ENCODE measurements at regions not wholly inside any gene's neighbourhood (a gene's known extent, or its start where the extent isn't known, plus 50 kb on each side); places are given as distances from the start of the nearest gene placed in this dataset.

DNA sequence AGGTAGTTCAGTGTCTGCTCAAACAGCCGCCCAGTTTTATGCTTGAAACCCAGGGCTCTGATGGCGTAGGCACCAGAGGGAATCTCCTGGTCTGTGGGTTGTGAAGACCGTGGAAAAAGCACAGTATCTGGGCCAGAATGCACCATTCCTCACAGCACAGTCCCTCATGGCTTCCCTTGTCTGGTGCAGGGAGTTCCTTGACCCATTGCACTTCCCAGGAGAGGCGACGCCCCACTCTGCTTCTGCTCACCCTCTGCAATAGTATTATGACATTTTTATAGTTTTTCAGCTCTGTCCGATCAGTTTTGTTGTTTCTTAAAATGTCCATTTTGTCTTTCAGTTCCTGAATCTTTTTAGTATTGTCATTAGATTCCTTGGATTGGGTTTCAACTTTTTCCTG, 343.5 kb downstream of the EDEM1 start:
- intact Hi-C loops (cut with DNase I; ENCODE audit: low total_unique reads): no loop called here
- Histone ChIP-seq H3K4me3 (no peak overlapping the region), H3K4me1 (no peaks in the 10 kb centered on the region), H3K27ac (no peak overlapping the region), H3K36me3 (no peaks in the 10 kb centered on the region), H3K9me3 (no peaks in the 10 kb centered on the region), H3K27me3 (no peaks in the 10 kb centered on the region)
- DNase-seq: no peak
- TF ChIP-seq, protein P1, sequence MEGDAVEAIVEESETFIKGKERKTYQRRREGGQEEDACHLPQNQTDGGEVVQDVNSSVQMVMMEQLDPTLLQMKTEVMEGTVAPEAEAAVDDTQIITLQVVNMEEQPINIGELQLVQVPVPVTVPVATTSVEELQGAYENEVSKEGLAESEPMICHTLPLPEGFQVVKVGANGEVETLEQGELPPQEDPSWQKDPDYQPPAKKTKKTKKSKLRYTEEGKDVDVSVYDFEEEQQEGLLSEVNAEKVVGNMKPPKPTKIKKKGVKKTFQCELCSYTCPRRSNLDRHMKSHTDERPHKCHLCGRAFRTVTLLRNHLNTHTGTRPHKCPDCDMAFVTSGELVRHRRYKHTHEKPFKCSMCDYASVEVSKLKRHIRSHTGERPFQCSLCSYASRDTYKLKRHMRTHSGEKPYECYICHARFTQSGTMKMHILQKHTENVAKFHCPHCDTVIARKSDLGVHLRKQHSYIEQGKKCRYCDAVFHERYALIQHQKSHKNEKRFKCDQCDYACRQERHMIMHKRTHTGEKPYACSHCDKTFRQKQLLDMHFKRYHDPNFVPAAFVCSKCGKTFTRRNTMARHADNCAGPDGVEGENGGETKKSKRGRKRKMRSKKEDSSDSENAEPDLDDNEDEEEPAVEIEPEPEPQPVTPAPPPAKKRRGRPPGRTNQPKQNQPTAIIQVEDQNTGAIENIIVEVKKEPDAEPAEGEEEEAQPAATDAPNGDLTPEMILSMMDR (IDR thresholded peaks at IDR 0.05): no peak
- no peak for TF ChIP-seq POLR2A (IDR thresholded peaks at IDR 0.05)

DNA sequence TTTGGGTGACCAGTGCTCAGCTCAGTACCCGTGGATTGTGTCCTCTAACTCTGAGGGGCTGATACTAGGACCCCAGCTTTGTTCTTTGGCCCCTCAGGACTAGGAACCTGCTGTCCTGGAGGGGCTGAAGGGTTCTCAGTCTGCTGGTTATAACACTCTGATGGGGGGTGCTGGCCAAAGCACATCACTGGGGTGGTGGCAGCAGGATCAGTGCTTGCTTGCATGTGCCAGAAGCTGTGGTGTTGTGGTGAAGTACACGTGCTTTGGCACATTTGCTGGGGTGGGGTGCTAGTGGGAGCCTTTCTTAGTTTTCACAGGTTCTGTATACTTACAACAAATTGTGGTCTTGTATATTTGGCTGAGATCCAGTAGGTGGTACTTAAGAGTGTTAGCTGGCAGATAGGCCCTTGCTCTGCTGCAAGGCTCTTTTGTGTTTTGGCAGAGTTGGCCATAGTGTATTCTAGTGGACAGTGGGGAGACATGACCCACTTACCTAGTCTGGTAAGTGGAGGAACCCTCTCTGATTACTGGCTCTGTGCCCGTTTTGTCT, 344.3 kb downstream of the EDEM1 start:
- no peak for TF ChIP-seq POLR2A (IDR thresholded peaks at IDR 0.05)
- Histone ChIP-seq H3K36me3 (no peaks in the 10 kb centered on the region), H3K9me3 (no peaks in the 10 kb centered on the region), H3K27me3 (no peaks in the 10 kb centered on the region), H3K4me1 (no peaks in the 10 kb centered on the region), H3K4me3 (no peak overlapping the region), H3K27ac (no peak overlapping the region)
- DNase-seq: no peak
- intact Hi-C loops (cut with DNase I; ENCODE audit: low total_unique reads): no loop called here

DNA sequence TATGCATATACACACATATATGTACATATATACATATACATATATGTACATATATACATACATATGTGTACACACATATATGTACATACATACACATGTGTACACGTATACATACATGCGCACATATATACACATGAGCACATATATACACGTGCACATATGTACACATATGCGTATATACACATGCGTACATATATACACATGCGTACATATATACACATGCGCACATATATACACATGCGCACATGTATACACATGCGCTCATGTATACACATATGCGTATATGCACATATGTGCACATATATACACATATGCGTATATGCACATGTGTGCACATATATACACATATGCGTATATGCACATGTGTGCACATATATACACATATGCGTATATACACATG, 353.0 kb downstream of the EDEM1 start:
- Histone ChIP-seq H3K9me3 (no peaks in the 10 kb centered on the region), H3K4me3 (no peak overlapping the region), H3K36me3 (no peaks in the 10 kb centered on the region), H3K4me1 (no peaks in the 10 kb centered on the region), H3K27me3 (no peaks in the 10 kb centered on the region), H3K27ac (no peak overlapping the region)
- DNase-seq: no peak
- intact Hi-C loops (cut with DNase I; ENCODE audit: low total_unique reads): no loop called here
- TF ChIP-seq, protein P1 (IDR thresholded peaks at IDR 0.05): no peak

DNA sequence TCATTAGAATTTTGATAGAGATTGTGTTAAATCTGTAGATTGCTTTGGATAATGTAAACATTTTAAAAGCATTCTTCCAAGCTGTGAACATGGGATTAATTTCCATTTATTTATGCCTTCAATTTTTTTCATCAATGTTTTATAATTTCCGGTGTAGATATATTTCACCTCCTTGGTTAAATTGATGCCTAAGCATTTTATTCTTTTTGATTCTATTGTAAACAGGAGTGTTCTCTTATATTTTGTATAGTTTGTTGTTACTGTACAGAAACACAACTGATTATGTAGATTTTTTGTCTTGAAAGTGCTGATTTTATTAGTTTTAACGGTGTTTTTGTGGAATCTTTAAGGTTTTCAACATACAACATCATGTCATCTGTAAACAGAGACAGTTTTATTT, 355.0 kb downstream of the EDEM1 start:
- intact Hi-C loops (cut with DNase I; ENCODE audit: low total_unique reads): no loop called here
- DNase-seq: no peak

DNA sequence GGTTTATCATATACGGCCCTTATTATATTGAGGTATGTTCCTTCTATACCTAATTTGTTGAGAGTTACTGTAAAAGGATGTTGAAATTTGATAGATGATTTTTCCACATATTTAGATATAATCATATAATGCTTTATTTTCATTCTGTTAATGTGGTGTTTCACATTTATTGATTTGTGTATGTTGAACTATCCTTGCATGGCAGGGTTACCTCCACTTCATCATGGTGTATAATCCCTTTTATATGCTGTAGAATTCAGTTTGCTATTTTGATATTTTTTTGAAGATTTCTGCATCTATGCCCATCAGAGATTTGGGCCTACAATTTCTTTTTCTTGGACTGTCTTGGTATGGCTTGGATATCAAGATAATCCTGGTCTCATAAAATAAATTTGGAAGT, 355.5 kb downstream of the EDEM1 start:
- intact Hi-C loops (cut with DNase I; ENCODE audit: low total_unique reads): no loop called here
- Histone ChIP-seq H3K9me3 (no peaks in the 10 kb centered on the region), H3K4me3 (no peak overlapping the region)

More for the DNA sequence above, 355.0 kb downstream of the EDEM1 start:
- no peaks in the 10 kb centered on the region for H3K4me1 ChIP-seq
- TF ChIP-seq, protein P1 (IDR thresholded peaks at IDR 0.05): no peak
- TF ChIP-seq POLR2A (IDR thresholded peaks at IDR 0.05): no peak
- H3K27me3 ChIP-seq: no peaks in the 10 kb centered on the region
- H3K9me3 ChIP-seq: no peaks in the 10 kb centered on the region
- H3K4me3 ChIP-seq: no peak overlapping the region
- H3K27ac ChIP-seq: no peak overlapping the region
- no peaks in the 10 kb centered on the region for H3K36me3 ChIP-seq

More for the DNA sequence above, 355.5 kb downstream of the EDEM1 start:
- H3K27ac ChIP-seq: no peak overlapping the region
- DNase-seq: no peak
- H3K4me1 ChIP-seq: no peaks in the 10 kb centered on the region
- no peaks in the 10 kb centered on the region for H3K36me3 ChIP-seq
- H3K27me3 ChIP-seq: no peaks in the 10 kb centered on the region
- TF ChIP-seq POLR2A (IDR thresholded peaks at IDR 0.05): no peak
- TF ChIP-seq, protein P1 (IDR thresholded peaks at IDR 0.05): no peak
